Neural cell (in vitro differentiated cells): ENCODE measurements at regions not wholly inside any gene's neighbourhood (a gene's known extent, or its start where the extent isn't known, plus 50 kb on each side); places are given as distances from the start of the nearest gene placed in this dataset.

Experiments used
- H2AFZ ChIP-seq: fragments of 200-600, 300-800 bp; sonication (generic), shearing (Covaris generic); 2 replicates; pipeline ENCODE4 v1.6.0; 2014; ENCODE audit warnings: low read depth, mild to moderate bottlenecking, antibody characterized with exemption, low read length, moderate library complexity
- H3F3A ChIP-seq: fragments of 200-600 bp; shearing (Covaris generic); 2 replicates; pipeline ENCODE4 v1.6.1; 2016; ENCODE audit warnings: mild to moderate bottlenecking, moderate library complexity, mixed read lengths, antibody characterized with exemption, low read length; ENCODE audit not compliant: insufficient read depth, poor library complexity, severe bottlenecking
- H3K27ac ChIP-seq: fragments of 200-600, 300-800 bp; sonication (generic), shearing (Covaris generic); 2 replicates; pipeline ENCODE4 v1.5.1; 2014; ENCODE audit warnings: mild to moderate bottlenecking, low read length, moderate library complexity
- H3K27me3 ChIP-seq: fragments of 300-800, 200-600 bp; sonication (generic), shearing (Covaris generic); 2 replicates; pipeline ENCODE4 v1.6.0; 2014; ENCODE audit warnings: mild to moderate bottlenecking, low read depth, low read length, moderate library complexity; ENCODE audit not compliant: insufficient read depth
- H3K36me3 ChIP-seq: fragments of 300-800, 200-600 bp; sonication (generic), shearing (Covaris generic); 2 replicates; pipeline ENCODE4 v1.5.1; 2014; ENCODE audit warnings: mild to moderate bottlenecking, antibody characterized with exemption, low read length, moderate library complexity; ENCODE audit not compliant: insufficient read depth
- H3K4me2 ChIP-seq: fragments of 300-800, 200-600 bp; sonication (generic), shearing (Covaris generic); 2 replicates; pipeline ENCODE4 v1.6.0; 2014; ENCODE audit warnings: mild to moderate bottlenecking, low read length
- H3K4me3 ChIP-seq: fragments of 300-800, 200-600 bp; sonication (generic), shearing (Covaris generic); 2 replicates; pipeline ENCODE4 v1.5.1; 2014; ENCODE audit warnings: mild to moderate bottlenecking, low read length, moderate library complexity
- H3K79me2 ChIP-seq: fragments of 200-600 bp; shearing (Covaris generic); replicated peaks from 2 replicates; pipeline ENCODE4 v1.6.0; 2014; ENCODE audit warnings: mild to moderate bottlenecking, low read length, moderate library complexity; ENCODE audit not compliant: insufficient read depth
- H3K9ac ChIP-seq: fragments of 300-800, 200-600 bp; sonication (generic), shearing (Covaris generic); 2 replicates; pipeline ENCODE4 v1.6.1; 2016; ENCODE audit warnings: mild to moderate bottlenecking, low read length, mixed read lengths
- H3K9me2 ChIP-seq: fragments of 200-600 bp; shearing (Covaris generic); 2 replicates; pipeline ENCODE4 v1.6.1; 2016; ENCODE audit warnings: mild to moderate bottlenecking, low read length, mixed read lengths; ENCODE audit not compliant: insufficient read depth
- H3K9me3 ChIP-seq: fragments of 200-600, 300-800 bp; sonication (generic), shearing (Covaris generic); 2 replicates; pipeline ENCODE4 v1.6.1; 2016; ENCODE audit warnings: mild to moderate bottlenecking, mixed run types, low read length, moderate library complexity, mixed read lengths
- H4K20me1 ChIP-seq: fragments of 200-600 bp; shearing (Covaris generic); 2 replicates; pipeline ENCODE4 v1.6.1; 2016; ENCODE audit warnings: mild to moderate bottlenecking, mixed run types; ENCODE audit not compliant: insufficient read depth
- CTCF ChIP-seq: fragments of 450-650 bp; IDR thresholded peaks from 2 replicates; pipeline ENCODE4 v1.5.1; 2014; ENCODE audit warnings: antibody characterized with exemption, mild to moderate bottlenecking, moderate library complexity; ENCODE audit not compliant: poor library complexity, severe bottlenecking
- EP300 ChIP-seq: fragments of 450-650 bp; conservative IDR thresholded peaks from 2 replicates; pipeline ENCODE4 v1.6.1; 2014; ENCODE audit warnings: antibody characterized with exemption, mild to moderate bottlenecking, moderate library complexity; ENCODE audit not compliant: poor library complexity, severe bottlenecking
- EZH2 ChIP-seq: fragments of 200-600, 300-800 bp; shearing (Covaris generic), sonication (generic); IDR thresholded peaks from 2 replicates; pipeline ENCODE4 v1.6.1; 2014; ENCODE audit warnings: antibody characterized with exemption, low read length, borderline replicate concordance, mild to moderate bottlenecking; ENCODE audit not compliant: insufficient read depth, poor library complexity, severe bottlenecking
- MXI1 ChIP-seq: fragments of 450-650 bp; conservative IDR thresholded peaks from 2 replicates; pipeline ENCODE4 v1.6.1; 2014; ENCODE audit warnings: antibody characterized with exemption, mild to moderate bottlenecking; ENCODE audit not compliant: poor library complexity, severe bottlenecking
- POLR2AphosphoS5 ChIP-seq: IDR thresholded peaks from 2 replicates; pipeline ENCODE4 v1.6.1; 2012
- RAD21 ChIP-seq: fragments of 450-650 bp; conservative IDR thresholded peaks from 2 replicates; pipeline ENCODE4 v1.6.1; 2014; ENCODE audit warnings: antibody characterized with exemption, mild to moderate bottlenecking, moderate library complexity
- REST ChIP-seq: IDR thresholded peaks from 2 replicates; pipeline ENCODE4 v1.6.1; 2012; ENCODE audit warnings: borderline replicate concordance
- SMC3 ChIP-seq: fragments of 450-650 bp; conservative IDR thresholded peaks from 2 replicates; pipeline ENCODE4 v1.6.1; 2014; ENCODE audit warnings: antibody characterized with exemption, mild to moderate bottlenecking, moderate library complexity; ENCODE audit not compliant: poor library complexity
- TAF1 ChIP-seq: IDR thresholded peaks from 2 replicates; pipeline ENCODE4 v1.6.1; 2012; ENCODE audit warnings: low read depth

- H2AFZ ChIP-seq, result no peak overlapping the region
- no peak for TF ChIP-seq POLR2AphosphoS5
- TF ChIP-seq MXI1, result no peak
- no peak for TF ChIP-seq REST
- TF ChIP-seq RAD21, result no peak
- TF ChIP-seq SMC3, result no peak
- TF ChIP-seq TAF1, result no peak
Measured at GRCh38 chr13:99894840-99895443, 76.6 kb downstream of the ZIC5 start.

GRCh38 chr13:99894105-99894839 is 77.3 kb downstream of the ZIC5 start:
- Histone ChIP-seq H3K4me2 (no peak overlapping the region), H3K36me3 (no peaks in the 10 kb centered on the region), H3K27me3 (peaks cover 35% of the 10 kb centered on the region), H3K9ac (no peak overlapping the region), H3K27ac (no peak overlapping the region), H2AFZ (no peak overlapping the region), H3K9me3 (peaks cover 6% of the 10 kb centered on the region), H3F3A (no peaks in the 10 kb centered on the region), H4K20me1 (no peaks in the 10 kb centered on the region), H3K79me2 (no peaks in the 10 kb centered on the region), H3K9me2 (no peaks in the 10 kb centered on the region), H3K4me3 (no peak overlapping the region)
- no peak for TF ChIP-seq EZH2
- no peak for TF ChIP-seq MXI1
- TF ChIP-seq EP300, result no peak
- no peak for TF ChIP-seq SMC3
- TF ChIP-seq REST, result no peak
- TF ChIP-seq CTCF, result no peak
- no peak for TF ChIP-seq TAF1
- TF ChIP-seq POLR2AphosphoS5, result no peak
- TF ChIP-seq RAD21, result no peak

More at GRCh38 chr13:99894840-99895443, 76.6 kb downstream of the ZIC5 start:
- no peaks in the 10 kb centered on the region for H4K20me1 ChIP-seq
- no peaks in the 10 kb centered on the region for H3K79me2 ChIP-seq
- no peak overlapping the region for H3K9ac ChIP-seq
- no peaks in the 10 kb centered on the region for H3K9me2 ChIP-seq
- H3K27ac ChIP-seq, result no peak overlapping the region
- H3K4me2 ChIP-seq, result no peak overlapping the region
- H3K27me3 ChIP-seq, result peaks cover 35% of the 10 kb centered on the region
- H3K36me3 ChIP-seq, result no peaks in the 10 kb centered on the region
- peaks cover 6% of the 10 kb centered on the region for H3K9me3 ChIP-seq
- no peak overlapping the region for H3K4me3 ChIP-seq
- H3F3A ChIP-seq, result no peaks in the 10 kb centered on the region
